GM12878 (cell line): ENCODE measurements at regions not wholly inside any gene's neighbourhood (a gene's known extent, or its start where the extent isn't known, plus 50 kb on each side); places are given as distances from the start of the nearest gene placed in this dataset.

Experiments used
- BACH1 ChIP-seq: fragments of 450-650 bp; IDR thresholded peaks from 2 replicates; pipeline ENCODE4 v1.6.1; 2017; ENCODE audit warnings: mild to moderate bottlenecking, borderline replicate concordance
- FOXK2 ChIP-seq: fragments of 450-650 bp; IDR thresholded peaks from 2 replicates; pipeline ENCODE4 v1.6.1; 2017; ENCODE audit warnings: mild to moderate bottlenecking, moderate library complexity
- KDM1A ChIP-seq: fragments of 200-600 bp; sonication (generic); IDR thresholded peaks from 2 replicates; pipeline ENCODE4 v1.6.1; 2016; ENCODE audit warnings: borderline replicate concordance
- KLF5 ChIP-seq: fragments of 450-650 bp; IDR thresholded peaks from 2 replicates; pipeline ENCODE4 v1.6.1; 2014; ENCODE audit warnings: mild to moderate bottlenecking; ENCODE audit not compliant: partially characterized antibody
- MXI1 ChIP-seq: fragments of 150-350 bp; IDR thresholded peaks from 2 replicates; pipeline ENCODE4 v1.6.1; 2011; ENCODE audit warnings: low read depth, mild to moderate bottlenecking, inconsistent platforms, low read length, improper control_type of control experiment
- NBN ChIP-seq: fragments of 450-650 bp; IDR thresholded peaks from 2 replicates; pipeline ENCODE4 v1.6.1; 2016
- POLR2AphosphoS5 ChIP-seq: IDR thresholded peaks from 2 replicates; pipeline ENCODE4 v1.6.1; 2011; ENCODE audit warnings: mild to moderate bottlenecking, low read length, inconsistent platforms
- POU2F2 ChIP-seq: IDR thresholded peaks from 3 replicates; pipeline ENCODE4 v1.6.1; 2011; ENCODE audit warnings: low read depth, mild to moderate bottlenecking, low read length, borderline replicate concordance
- SIN3A ChIP-seq: IDR thresholded peaks from 2 replicates; pipeline ENCODE4 v1.6.1; 2012; ENCODE audit warnings: low read depth, low read length, improper control_type of control experiment
- SIX5 ChIP-seq: IDR thresholded peaks from 2 replicates; pipeline ENCODE4 v1.6.1; 2011; ENCODE audit warnings: mild to moderate bottlenecking, low read depth, low read length, moderate library complexity; ENCODE audit not compliant: severe bottlenecking
- SKIL ChIP-seq: fragments of 450-650 bp; IDR thresholded peaks from 2 replicates; pipeline ENCODE4 v1.6.1; 2017; ENCODE audit warnings: mild to moderate bottlenecking, low read depth, inconsistent platforms; ENCODE audit not compliant: poor library complexity, severe bottlenecking
- TCF12 ChIP-seq: IDR thresholded peaks from 2 replicates; pipeline ENCODE4 v1.6.1; 2011; ENCODE audit warnings: low read depth, mild to moderate bottlenecking, low read length
- YBX1 ChIP-seq: fragments of 450-650 bp; IDR thresholded peaks from 2 replicates; pipeline ENCODE4 v1.6.1; 2016; ENCODE audit warnings: antibody characterized with exemption
- ZZZ3 ChIP-seq: IDR thresholded peaks from 2 replicates; pipeline ENCODE4 v1.6.1; 2011; ENCODE audit warnings: low read depth; ENCODE audit not compliant: control insufficient read depth, insufficient read length
- TF ChIP-seq, protein P1 (sequence below): fragments of 450-650 bp; conservative IDR thresholded peaks from 2 replicates; pipeline ENCODE4 v1.6.1; 2017; ENCODE audit warnings: mild to moderate bottlenecking, moderate library complexity
- TF ChIP-seq, protein P2 (sequence below): fragments of 450-650 bp; IDR thresholded peaks from 2 replicates; pipeline ENCODE4 v1.6.1; 2017; ENCODE audit warnings: mild to moderate bottlenecking, moderate library complexity

DNA sequence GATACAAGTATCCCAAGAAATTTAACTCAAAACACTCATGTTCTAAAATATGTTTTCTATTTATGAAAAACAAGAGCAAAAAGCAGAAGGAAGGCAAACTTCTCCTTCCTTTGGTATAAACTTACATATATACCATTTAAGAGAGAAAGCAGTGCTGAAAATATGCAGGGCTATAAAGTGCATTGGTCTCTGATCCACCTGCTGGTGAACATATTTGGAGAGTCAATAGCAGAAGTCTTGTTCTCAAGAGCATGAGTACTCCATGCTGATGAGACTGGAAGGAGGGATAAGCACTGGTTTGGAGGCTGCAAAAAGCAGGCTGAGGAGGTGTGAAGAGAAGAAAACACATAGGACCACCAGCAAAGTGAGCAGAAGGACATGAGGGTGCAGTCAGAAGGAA is 391.2 kb downstream of the STK39 start (continued):
- TF ChIP-seq, protein P1, sequence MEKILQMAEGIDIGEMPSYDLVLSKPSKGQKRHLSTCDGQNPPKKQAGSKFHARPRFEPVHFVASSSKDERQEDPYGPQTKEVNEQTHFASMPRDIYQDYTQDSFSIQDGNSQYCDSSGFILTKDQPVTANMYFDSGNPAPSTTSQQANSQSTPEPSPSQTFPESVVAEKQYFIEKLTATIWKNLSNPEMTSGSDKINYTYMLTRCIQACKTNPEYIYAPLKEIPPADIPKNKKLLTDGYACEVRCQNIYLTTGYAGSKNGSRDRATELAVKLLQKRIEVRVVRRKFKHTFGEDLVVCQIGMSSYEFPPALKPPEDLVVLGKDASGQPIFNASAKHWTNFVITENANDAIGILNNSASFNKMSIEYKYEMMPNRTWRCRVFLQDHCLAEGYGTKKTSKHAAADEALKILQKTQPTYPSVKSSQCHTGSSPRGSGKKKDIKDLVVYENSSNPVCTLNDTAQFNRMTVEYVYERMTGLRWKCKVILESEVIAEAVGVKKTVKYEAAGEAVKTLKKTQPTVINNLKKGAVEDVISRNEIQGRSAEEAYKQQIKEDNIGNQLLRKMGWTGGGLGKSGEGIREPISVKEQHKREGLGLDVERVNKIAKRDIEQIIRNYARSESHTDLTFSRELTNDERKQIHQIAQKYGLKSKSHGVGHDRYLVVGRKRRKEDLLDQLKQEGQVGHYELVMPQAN = no peak
- no peak for TF ChIP-seq KLF5
- no peak for TF ChIP-seq MXI1
- no peak for TF ChIP-seq ZZZ3
- no peak for TF ChIP-seq SKIL
- no peak for TF ChIP-seq YBX1
- TF ChIP-seq BACH1 = no peak
- no peak for TF ChIP-seq POU2F2
- no peak for TF ChIP-seq SIX5
- TF ChIP-seq FOXK2 = no peak
- no peak for TF ChIP-seq SIN3A
- TF ChIP-seq TCF12 = no peak
- TF ChIP-seq, protein P2, sequence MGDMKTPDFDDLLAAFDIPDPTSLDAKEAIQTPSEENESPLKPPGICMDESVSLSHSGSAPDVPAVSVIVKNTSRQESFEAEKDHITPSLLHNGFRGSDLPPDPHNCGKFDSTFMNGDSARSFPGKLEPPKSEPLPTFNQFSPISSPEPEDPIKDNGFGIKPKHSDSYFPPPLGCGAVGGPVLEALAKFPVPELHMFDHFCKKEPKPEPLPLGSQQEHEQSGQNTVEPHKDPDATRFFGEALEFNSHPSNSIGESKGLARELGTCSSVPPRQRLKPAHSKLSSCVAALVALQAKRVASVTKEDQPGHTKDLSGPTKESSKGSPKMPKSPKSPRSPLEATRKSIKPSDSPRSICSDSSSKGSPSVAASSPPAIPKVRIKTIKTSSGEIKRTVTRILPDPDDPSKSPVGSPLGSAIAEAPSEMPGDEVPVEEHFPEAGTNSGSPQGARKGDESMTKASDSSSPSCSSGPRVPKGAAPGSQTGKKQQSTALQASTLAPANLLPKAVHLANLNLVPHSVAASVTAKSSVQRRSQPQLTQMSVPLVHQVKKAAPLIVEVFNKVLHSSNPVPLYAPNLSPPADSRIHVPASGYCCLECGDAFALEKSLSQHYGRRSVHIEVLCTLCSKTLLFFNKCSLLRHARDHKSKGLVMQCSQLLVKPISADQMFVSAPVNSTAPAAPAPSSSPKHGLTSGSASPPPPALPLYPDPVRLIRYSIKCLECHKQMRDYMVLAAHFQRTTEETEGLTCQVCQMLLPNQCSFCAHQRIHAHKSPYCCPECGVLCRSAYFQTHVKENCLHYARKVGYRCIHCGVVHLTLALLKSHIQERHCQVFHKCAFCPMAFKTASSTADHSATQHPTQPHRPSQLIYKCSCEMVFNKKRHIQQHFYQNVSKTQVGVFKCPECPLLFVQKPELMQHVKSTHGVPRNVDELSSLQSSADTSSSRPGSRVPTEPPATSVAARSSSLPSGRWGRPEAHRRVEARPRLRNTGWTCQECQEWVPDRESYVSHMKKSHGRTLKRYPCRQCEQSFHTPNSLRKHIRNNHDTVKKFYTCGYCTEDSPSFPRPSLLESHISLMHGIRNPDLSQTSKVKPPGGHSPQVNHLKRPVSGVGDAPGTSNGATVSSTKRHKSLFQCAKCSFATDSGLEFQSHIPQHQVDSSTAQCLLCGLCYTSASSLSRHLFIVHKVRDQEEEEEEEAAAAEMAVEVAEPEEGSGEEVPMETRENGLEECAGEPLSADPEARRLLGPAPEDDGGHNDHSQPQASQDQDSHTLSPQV = no peak
- no peak for TF ChIP-seq NBN
- TF ChIP-seq POLR2AphosphoS5 = no peak
- TF ChIP-seq KDM1A = no peak
